ENCODE measurements at regions not wholly inside any gene's neighbourhood (a gene's known extent, or its start where the extent isn't known, plus 50 kb on each side); places are given as distances from the start of the nearest gene placed in this dataset.

- Histone ChIP-seq H3K4me3 (ENCODE audit: low read length, poor library complexity, severe bottlenecking) (no peak overlapping the region), H3K9me2 (replicated peaks; ENCODE audit: low read depth, low read length) (no peaks in the 10 kb centered on the region), H3K27me3 (ENCODE audit: insufficient read depth, low read length, poor library complexity, severe bottlenecking) (no peaks in the 10 kb centered on the region), H4K20me1 (ENCODE audit: insufficient read depth, low read length, poor library complexity, severe bottlenecking) (no peaks in the 10 kb centered on the region), H3F3A (ENCODE audit: low read depth) (no peaks in the 10 kb centered on the region), H3K4me2 (ENCODE audit: low read depth, low read length, poor library complexity, severe bottlenecking) (no peak overlapping the region), H3K9ac (ENCODE audit: low read depth, low read length, poor library complexity, severe bottlenecking) (no peak overlapping the region), H3K9me3 (ENCODE audit: insufficient read depth, low read depth, low read length) (peaks cover 16% of the 10 kb centered on the region; the same call in 1 of the 2 replicates), H2AFZ (ENCODE audit: low read length) (no peak overlapping the region), H3K79me2 (ENCODE audit: insufficient read depth, low read length) (no peaks in the 10 kb centered on the region), H3K36me3 (ENCODE audit: insufficient read depth, low read length) (no peaks in the 10 kb centered on the region), H3K4me1 (ENCODE audit: insufficient read depth, low read length, poor library complexity, severe bottlenecking) (no peaks in the 10 kb centered on the region)
- no peak for TF ChIP-seq EZH2phosphoT487 (IDR thresholded peaks at IDR 0.05; ENCODE audit: borderline replicate concordance)
- TF ChIP-seq, protein P1, sequence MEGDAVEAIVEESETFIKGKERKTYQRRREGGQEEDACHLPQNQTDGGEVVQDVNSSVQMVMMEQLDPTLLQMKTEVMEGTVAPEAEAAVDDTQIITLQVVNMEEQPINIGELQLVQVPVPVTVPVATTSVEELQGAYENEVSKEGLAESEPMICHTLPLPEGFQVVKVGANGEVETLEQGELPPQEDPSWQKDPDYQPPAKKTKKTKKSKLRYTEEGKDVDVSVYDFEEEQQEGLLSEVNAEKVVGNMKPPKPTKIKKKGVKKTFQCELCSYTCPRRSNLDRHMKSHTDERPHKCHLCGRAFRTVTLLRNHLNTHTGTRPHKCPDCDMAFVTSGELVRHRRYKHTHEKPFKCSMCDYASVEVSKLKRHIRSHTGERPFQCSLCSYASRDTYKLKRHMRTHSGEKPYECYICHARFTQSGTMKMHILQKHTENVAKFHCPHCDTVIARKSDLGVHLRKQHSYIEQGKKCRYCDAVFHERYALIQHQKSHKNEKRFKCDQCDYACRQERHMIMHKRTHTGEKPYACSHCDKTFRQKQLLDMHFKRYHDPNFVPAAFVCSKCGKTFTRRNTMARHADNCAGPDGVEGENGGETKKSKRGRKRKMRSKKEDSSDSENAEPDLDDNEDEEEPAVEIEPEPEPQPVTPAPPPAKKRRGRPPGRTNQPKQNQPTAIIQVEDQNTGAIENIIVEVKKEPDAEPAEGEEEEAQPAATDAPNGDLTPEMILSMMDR (conservative IDR thresholded peaks at IDR 0.05; ENCODE audit: low read length): no peak
These were observed 274.6 kb upstream of the IRX2 start for GRCh38 chr5:3026099-3026498.

- no peaks in the 10 kb centered on the region for H3K79me2 ChIP-seq (ENCODE audit: insufficient read depth, low read length)
- TF ChIP-seq EZH2phosphoT487 (IDR thresholded peaks at IDR 0.05; ENCODE audit: borderline replicate concordance): no peak
- TF ChIP-seq, protein P1 (conservative IDR thresholded peaks at IDR 0.05; ENCODE audit: low read length): no peak
- H4K20me1 ChIP-seq (ENCODE audit: insufficient read depth, low read length, poor library complexity, severe bottlenecking): no peaks in the 10 kb centered on the region
- H3K36me3 ChIP-seq (ENCODE audit: insufficient read depth, low read length): no peaks in the 10 kb centered on the region
- H3K27me3 ChIP-seq (ENCODE audit: insufficient read depth, low read length, poor library complexity, severe bottlenecking): no peaks in the 10 kb centered on the region
- no peak overlapping the region for H2AFZ ChIP-seq (ENCODE audit: low read length)
- H3K4me2 ChIP-seq (ENCODE audit: low read depth, low read length, poor library complexity, severe bottlenecking): no peak overlapping the region
- H3K9ac ChIP-seq (ENCODE audit: low read depth, low read length, poor library complexity, severe bottlenecking): no peak overlapping the region
- H3K4me3 ChIP-seq (ENCODE audit: low read length, poor library complexity, severe bottlenecking): no peak overlapping the region
- H3K4me1 ChIP-seq (ENCODE audit: insufficient read depth, low read length, poor library complexity, severe bottlenecking): no peaks in the 10 kb centered on the region
- no peaks in the 10 kb centered on the region for H3F3A ChIP-seq (ENCODE audit: low read depth)
- H3K9me3 ChIP-seq (ENCODE audit: insufficient read depth, low read depth, low read length): peaks cover 16% of the 10 kb centered on the region; the same call in 1 of the 2 replicates
- no peaks in the 10 kb centered on the region for H3K9me2 ChIP-seq (replicated peaks; ENCODE audit: low read depth, low read length)
These were observed 273.9 kb upstream of the IRX2 start for GRCh38 chr5:3025392-3025791.

GRCh38 chr5:3024976-3025375 is 273.5 kb upstream of the IRX2 start:
- Histone ChIP-seq H3K4me2 (ENCODE audit: low read depth, low read length, poor library complexity, severe bottlenecking) (no peak overlapping the region), H3K9me3 (ENCODE audit: insufficient read depth, low read depth, low read length) (peaks cover 16% of the 10 kb centered on the region; the same call in 1 of the 2 replicates), H3K9ac (ENCODE audit: low read depth, low read length, poor library complexity, severe bottlenecking) (no peak overlapping the region), H3K79me2 (ENCODE audit: insufficient read depth, low read length) (no peaks in the 10 kb centered on the region), H3K27me3 (ENCODE audit: insufficient read depth, low read length, poor library complexity, severe bottlenecking) (no peaks in the 10 kb centered on the region), H3K4me1 (ENCODE audit: insufficient read depth, low read length, poor library complexity, severe bottlenecking) (no peaks in the 10 kb centered on the region), H3K36me3 (ENCODE audit: insufficient read depth, low read length) (no peaks in the 10 kb centered on the region), H3K4me3 (ENCODE audit: low read length, poor library complexity, severe bottlenecking) (no peak overlapping the region), H3F3A (ENCODE audit: low read depth) (no peaks in the 10 kb centered on the region), H3K9me2 (replicated peaks; ENCODE audit: low read depth, low read length) (no peaks in the 10 kb centered on the region), H2AFZ (ENCODE audit: low read length) (no peak overlapping the region), H4K20me1 (ENCODE audit: insufficient read depth, low read length, poor library complexity, severe bottlenecking) (no peaks in the 10 kb centered on the region)
- TF ChIP-seq, protein P1 (conservative IDR thresholded peaks at IDR 0.05; ENCODE audit: low read length): no peak
- no peak for TF ChIP-seq EZH2phosphoT487 (IDR thresholded peaks at IDR 0.05; ENCODE audit: borderline replicate concordance)

Measured in Loucy (cell line).